ENCODE measurements at regions not wholly inside any gene's neighbourhood (a gene's known extent, or its start where the extent isn't known, plus 50 kb on each side); places are given as distances from the start of the nearest gene placed in this dataset.
"Not testable (repeated sequence)": the region's sequence is repeated elsewhere in the genome, so short reads cannot be mapped to it uniquely, and the experiment has no call there.

- DNase-seq (ENCODE audit: low read depth), result no peak
- Histone ChIP-seq H3K27me3 (replicated peaks; ENCODE audit: control insufficient read depth, insufficient read depth, low read length) (peaks cover 35% of the 10 kb centered on the region), H3K36me3 (ENCODE audit: control insufficient read depth, insufficient read depth, low read length, severe bottlenecking) (no peaks in the 10 kb centered on the region), H3K4me3 (ENCODE audit: low read length) (no peak overlapping the region), H3K9ac (ENCODE audit: low read length) (no peak overlapping the region), H3K9me3 (ENCODE audit: control insufficient read depth, low read length) (no peaks in the 10 kb centered on the region), H3K4me1 (ENCODE audit: control insufficient read depth, insufficient read depth, low read length) (no peaks in the 10 kb centered on the region)
Observed at GRCh38 chr22:23498811-23499798, 81.0 kb downstream of the IGLL1 start.

DNA sequence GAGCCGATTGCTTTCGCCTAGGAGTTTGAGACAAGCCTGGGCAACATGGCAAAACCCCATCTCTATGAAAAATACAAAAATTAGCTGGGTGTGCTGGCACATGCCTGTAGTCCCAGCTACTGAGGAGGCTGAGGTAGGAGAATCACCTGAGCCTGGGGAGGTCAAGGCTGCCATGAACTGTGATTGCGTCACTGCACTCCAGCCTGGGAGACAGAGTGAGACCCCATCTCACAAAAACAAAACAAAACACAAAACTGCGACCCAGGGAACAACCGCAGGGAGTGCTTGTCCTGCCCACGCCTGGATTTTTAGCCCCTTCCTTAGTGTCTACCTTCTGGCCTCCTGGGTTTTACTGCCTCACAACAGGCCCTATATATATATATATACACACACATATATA is 82.2 kb downstream of the IGLL1 start:
- H3K4me1 ChIP-seq (ENCODE audit: control insufficient read depth, insufficient read depth, low read length); DNase-seq (ENCODE audit: low read depth); H3K9ac ChIP-seq (ENCODE audit: low read length); H3K4me3 ChIP-seq (ENCODE audit: low read length); H3K36me3 ChIP-seq (ENCODE audit: control insufficient read depth, insufficient read depth, low read length, severe bottlenecking); H3K9me3 ChIP-seq (ENCODE audit: control insufficient read depth, low read length): not testable (repeated sequence)
- peaks cover 28% of the 10 kb centered on the region for H3K27me3 ChIP-seq (replicated peaks; ENCODE audit: control insufficient read depth, insufficient read depth, low read length)

DNA sequence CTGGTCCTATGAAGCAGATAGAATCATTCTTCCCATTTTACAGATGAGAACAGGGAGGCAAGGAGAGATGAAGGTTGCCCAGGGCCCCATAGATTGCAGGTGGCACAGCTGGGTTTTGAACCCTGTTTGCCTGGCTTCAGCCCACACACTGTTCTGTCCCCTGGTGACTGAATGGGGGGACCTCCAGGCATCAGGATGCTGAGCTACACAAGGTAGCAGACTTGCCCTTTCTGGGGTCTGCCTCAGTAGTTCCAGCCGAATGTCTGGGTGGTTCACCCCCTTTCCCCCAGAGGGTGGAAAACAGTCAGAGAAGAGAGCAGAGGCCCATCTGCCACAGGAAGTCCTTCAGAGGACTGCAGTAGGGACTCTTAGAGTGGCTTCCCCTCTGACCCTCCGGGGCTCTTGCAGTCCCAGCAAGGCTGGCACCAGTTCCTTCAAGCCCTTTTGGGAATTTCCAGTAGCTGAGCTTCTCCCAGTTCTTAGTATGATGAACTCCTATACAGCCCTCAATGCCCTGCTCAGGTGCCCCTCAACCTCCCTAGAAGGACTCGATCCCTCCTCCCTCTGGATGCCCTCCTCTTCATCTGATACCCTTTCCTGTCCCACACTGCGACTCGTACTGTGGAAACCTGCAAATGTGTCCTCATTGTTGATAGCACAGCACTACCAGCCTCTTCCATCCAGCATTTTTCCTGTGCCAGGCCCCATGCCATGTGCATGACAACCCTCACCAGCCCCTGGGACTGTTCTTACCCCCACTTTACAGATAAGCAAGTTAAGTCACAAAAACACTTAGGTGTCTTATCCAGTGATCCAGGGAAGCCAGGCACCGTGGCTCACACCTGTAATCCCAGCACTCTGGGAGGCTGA is 82.8 kb downstream of the IGLL1 start:
- Histone ChIP-seq H3K9me3 (ENCODE audit: control insufficient read depth, low read length) (no peaks in the 10 kb centered on the region), H3K27me3 (replicated peaks; ENCODE audit: control insufficient read depth, insufficient read depth, low read length) (peaks cover 28% of the 10 kb centered on the region), H3K36me3 (ENCODE audit: control insufficient read depth, insufficient read depth, low read length, severe bottlenecking) (no peaks in the 10 kb centered on the region), H3K4me3 (ENCODE audit: low read length) (no peak overlapping the region), H3K4me1 (ENCODE audit: control insufficient read depth, insufficient read depth, low read length) (no peaks in the 10 kb centered on the region), H3K9ac (ENCODE audit: low read length) (no peak overlapping the region)
- DNase-seq (ENCODE audit: low read depth), result no peak

DNA sequence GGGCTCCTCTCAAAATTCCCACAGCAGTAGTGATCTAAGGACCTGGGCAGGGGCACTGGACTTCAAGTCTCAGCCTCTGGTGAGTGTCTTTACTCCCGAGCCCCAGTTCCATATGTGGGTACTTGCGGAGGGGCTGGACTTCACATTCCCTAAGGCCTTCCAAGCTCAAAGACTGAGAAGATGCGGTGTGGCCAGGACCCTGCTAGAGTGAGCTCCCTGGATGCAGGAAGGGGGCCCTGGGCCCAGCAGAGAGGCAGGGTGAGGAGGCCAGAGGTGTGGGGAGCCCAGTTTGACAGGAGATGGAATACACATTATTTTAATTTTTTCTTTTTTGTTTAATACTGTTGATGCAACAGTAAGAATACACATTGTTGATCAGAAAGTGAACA is 83.7 kb downstream of the IGLL1 start:
- DNase-seq (ENCODE audit: low read depth), result no peak
- Histone ChIP-seq H3K9me3 (ENCODE audit: control insufficient read depth, low read length) (no peaks in the 10 kb centered on the region), H3K36me3 (ENCODE audit: control insufficient read depth, insufficient read depth, low read length, severe bottlenecking) (no peaks in the 10 kb centered on the region), H3K9ac (ENCODE audit: low read length) (no peak overlapping the region), H3K27me3 (replicated peaks; ENCODE audit: control insufficient read depth, insufficient read depth, low read length) (peaks cover 28% of the 10 kb centered on the region), H3K4me3 (ENCODE audit: low read length) (no peak overlapping the region), H3K4me1 (ENCODE audit: control insufficient read depth, insufficient read depth, low read length) (no peaks in the 10 kb centered on the region)

- no peak overlapping the region for H3K4me3 ChIP-seq (ENCODE audit: low read length)
- DNase-seq (ENCODE audit: low read depth), result no peak
- no peak overlapping the region for H3K9ac ChIP-seq (ENCODE audit: low read length)
Observed at GRCh38 chr22:23495614-23496444, 84.3 kb downstream of the IGLL1 start.

GRCh38 chr22:23494930-23495266 is 85.2 kb downstream of the IGLL1 start:
- H3K9me3 ChIP-seq (ENCODE audit: control insufficient read depth, low read length), result no peaks in the 10 kb centered on the region
- H3K4me3 ChIP-seq (ENCODE audit: low read length), result no peak overlapping the region

More at GRCh38 chr22:23495614-23496444, 84.3 kb downstream of the IGLL1 start:
- H3K9me3 ChIP-seq (ENCODE audit: control insufficient read depth, low read length), result no peaks in the 10 kb centered on the region
- peaks cover 27% of the 10 kb centered on the region for H3K27me3 ChIP-seq (replicated peaks; ENCODE audit: control insufficient read depth, insufficient read depth, low read length)
- H3K4me1 ChIP-seq (ENCODE audit: control insufficient read depth, insufficient read depth, low read length), result no peaks in the 10 kb centered on the region
- H3K36me3 ChIP-seq (ENCODE audit: control insufficient read depth, insufficient read depth, low read length, severe bottlenecking), result no peaks in the 10 kb centered on the region

GRCh38 chr22:23485490-23485889 is 94.6 kb downstream of the IGLL1 start:
- Histone ChIP-seq H3K27me3 (replicated peaks; ENCODE audit: control insufficient read depth, insufficient read depth, low read length) (peaks cover 37% of the 10 kb centered on the region), H3K4me3 (ENCODE audit: low read length) (no peak overlapping the region), H3K36me3 (ENCODE audit: control insufficient read depth, insufficient read depth, low read length, severe bottlenecking) (no peaks in the 10 kb centered on the region), H3K4me1 (ENCODE audit: control insufficient read depth, insufficient read depth, low read length) (no peaks in the 10 kb centered on the region), H3K9me3 (ENCODE audit: control insufficient read depth, low read length) (no peaks in the 10 kb centered on the region), H3K9ac (ENCODE audit: low read length) (no peak overlapping the region)
- no peak for DNase-seq (ENCODE audit: low read depth)

More at GRCh38 chr22:23494930-23495266, 85.2 kb downstream of the IGLL1 start:
- DNase-seq (ENCODE audit: low read depth), result no peak
- Histone ChIP-seq H3K9ac (ENCODE audit: low read length) (no peak overlapping the region), H3K4me1 (ENCODE audit: control insufficient read depth, insufficient read depth, low read length) (no peaks in the 10 kb centered on the region), H3K27me3 (replicated peaks; ENCODE audit: control insufficient read depth, insufficient read depth, low read length) (peaks cover 19% of the 10 kb centered on the region), H3K36me3 (ENCODE audit: control insufficient read depth, insufficient read depth, low read length, severe bottlenecking) (no peaks in the 10 kb centered on the region)

DNA sequence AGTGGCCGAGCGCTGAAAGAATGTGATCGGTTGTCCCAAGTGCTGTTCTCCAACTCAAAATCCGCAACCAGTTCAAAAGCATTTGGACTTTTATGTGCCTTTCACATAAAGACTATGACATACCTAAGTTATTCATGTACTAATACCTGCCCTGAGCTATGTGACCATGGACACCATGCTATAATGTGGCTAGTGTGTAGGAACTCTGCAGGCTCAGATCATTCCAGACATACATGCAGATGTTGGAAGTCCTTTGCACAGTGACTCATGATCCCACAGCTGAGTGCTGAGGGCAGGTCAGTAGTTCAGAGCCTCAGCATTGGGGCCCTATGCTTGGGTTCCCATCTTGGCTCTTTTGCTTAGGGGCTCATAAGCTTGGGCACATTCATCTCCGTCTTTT is 95.4 kb downstream of the IGLL1 start:
- H3K9ac ChIP-seq (ENCODE audit: low read length), result no peak overlapping the region
- peaks cover 41% of the 10 kb centered on the region for H3K27me3 ChIP-seq (replicated peaks; ENCODE audit: control insufficient read depth, insufficient read depth, low read length)
- H3K4me1 ChIP-seq (ENCODE audit: control insufficient read depth, insufficient read depth, low read length), result no peaks in the 10 kb centered on the region
- no peaks in the 10 kb centered on the region for H3K9me3 ChIP-seq (ENCODE audit: control insufficient read depth, low read length)
- no peaks in the 10 kb centered on the region for H3K36me3 ChIP-seq (ENCODE audit: control insufficient read depth, insufficient read depth, low read length, severe bottlenecking)
- DNase-seq (ENCODE audit: low read depth), result no peak
- H3K4me3 ChIP-seq (ENCODE audit: low read length), result no peak overlapping the region

DNA sequence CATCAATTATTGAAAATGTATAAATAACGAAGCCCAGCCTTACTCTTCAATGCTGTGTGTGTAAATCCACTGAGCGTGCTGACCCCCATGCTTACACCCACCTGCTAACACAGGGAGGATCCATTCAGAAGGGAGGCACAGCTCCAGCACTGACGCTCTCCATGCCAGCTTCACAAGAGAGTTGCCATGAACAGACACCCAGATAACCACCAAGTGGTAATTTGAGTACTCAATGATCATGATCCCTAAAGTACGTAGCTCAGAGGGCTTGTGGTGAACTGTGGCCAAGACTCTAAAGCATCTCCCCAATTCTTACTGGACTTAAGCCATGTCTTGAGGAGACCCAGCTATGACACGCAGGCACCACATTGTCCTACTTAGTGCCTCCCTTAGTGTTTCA is 98.7 kb downstream of the IGLL1 start:
- Histone ChIP-seq H3K9ac (ENCODE audit: low read length) (no peak overlapping the region), H3K36me3 (ENCODE audit: control insufficient read depth, insufficient read depth, low read length, severe bottlenecking) (no peaks in the 10 kb centered on the region), H3K4me1 (ENCODE audit: control insufficient read depth, insufficient read depth, low read length) (no peaks in the 10 kb centered on the region), H3K27me3 (replicated peaks; ENCODE audit: control insufficient read depth, insufficient read depth, low read length) (peaks cover 34% of the 10 kb centered on the region), H3K9me3 (ENCODE audit: control insufficient read depth, low read length) (peaks cover 7% of the 10 kb centered on the region), H3K4me3 (ENCODE audit: low read length) (no peak overlapping the region)
- DNase-seq (ENCODE audit: low read depth), result no peak

GRCh38 chr22:23478175-23478574 is 101.9 kb downstream of the IGLL1 start:
- Histone ChIP-seq H3K27me3 (replicated peaks; ENCODE audit: control insufficient read depth, insufficient read depth, low read length) (peaks cover 22% of the 10 kb centered on the region), H3K9ac (ENCODE audit: low read length) (no peak overlapping the region), H3K4me3 (ENCODE audit: low read length) (no peak overlapping the region), H3K36me3 (ENCODE audit: control insufficient read depth, insufficient read depth, low read length, severe bottlenecking) (no peaks in the 10 kb centered on the region), H3K4me1 (ENCODE audit: control insufficient read depth, insufficient read depth, low read length) (no peaks in the 10 kb centered on the region), H3K9me3 (ENCODE audit: control insufficient read depth, low read length) (peaks cover 7% of the 10 kb centered on the region)
- DNase-seq (ENCODE audit: low read depth), result no peak

Measured in adipocyte (in vitro differentiated cells).